Spleen (tissue), 11 donors: ENCODE measurements at regions not wholly inside any gene's neighbourhood (a gene's known extent, or its start where the extent isn't known, plus 50 kb on each side); places are given as distances from the start of the nearest gene placed in this dataset.

Source experiments
- DNase-seq: peaks from one replicate; pipeline ENCODE4 v3.0.0-alpha.2; 2020
- H3K27ac ChIP-seq, 8 donors: fragments of 200-600 bp; sonication (generic) in 7 of 8; 1 replicate in 4 of 8; 2 replicates in 4 of 8; pipeline versions ENCODE4 v1.5.0 to v1.8.0; 2016 to 2021; ENCODE audit warnings: inconsistent platforms in 4 of 8, mild to moderate bottlenecking in 4 of 8, moderate library complexity in 1 of 8
- H3K27me3 ChIP-seq, 7 donors: fragments of 200-600 bp; sonication (generic) in 6 of 7; replicated peaks in 1 of 7; 1 replicate in 4 of 7; 2 replicates in 3 of 7; pipeline versions ENCODE4 v1.5.0 to v1.8.0; 2016 to 2021; ENCODE audit warnings: inconsistent platforms in 3 of 7, mild to moderate bottlenecking in 1 of 7
- H3K36me3 ChIP-seq, 6 donors: fragments of 200-600 bp; sonication (generic) in 5 of 6; 1 replicate in 4 of 6; 2 replicates in 2 of 6; pipeline versions ENCODE4 v1.5.0 to v1.8.0; 2016 to 2021; ENCODE audit warnings: inconsistent platforms in 2 of 6
- H3K4me1 ChIP-seq, 6 donors: fragments of 200-600 bp; sonication (generic) in 5 of 6; 1 replicate in 3 of 6; 2 replicates in 3 of 6; pipeline versions ENCODE4 v1.5.0 to v1.8.0; 2016 to 2021; ENCODE audit warnings: inconsistent platforms in 3 of 6
- H3K4me3 ChIP-seq, 8 donors: fragments of 200-600 bp; sonication (generic) in 7 of 8; 1 replicate in 4 of 8; 2 replicates in 4 of 8; pipeline versions ENCODE4 v1.5.0 to v1.8.0; 2016 to 2021; ENCODE audit warnings: inconsistent platforms in 4 of 8, mild to moderate bottlenecking in 4 of 8, moderate library complexity in 2 of 8
- H3K9me3 ChIP-seq, 8 donors: fragments of 200-600 bp; sonication (generic) in 7 of 8; 1 replicate in 4 of 8; 2 replicates in 4 of 8; pipeline versions ENCODE4 v1.5.0 to v1.8.0; 2016 to 2021; ENCODE audit warnings: inconsistent platforms in 4 of 8
- CTCF ChIP-seq, 11 experiments: fragments of 200-600 bp in 7 of 11; fragments of 450-650 bp in 4 of 11; sonication (generic) in 4 of 11; IDR thresholded peaks in 8 of 11; conservative IDR thresholded peaks in 3 of 11; 1 replicate in 7 of 11; 2 replicates in 4 of 11; pipeline versions ENCODE4 v1.4.0 to v1.8.0; 2016 to 2021; ENCODE audit warnings: antibody characterized with exemption in 11 of 11, inconsistent platforms in 4 of 11, mild to moderate bottlenecking in 1 of 11
- POLR2A ChIP-seq, 3 donors: fragments of 450-650 bp; IDR thresholded peaks; one replicate each; pipeline ENCODE4 v1.5.1; 2017; ENCODE audit warnings: antibody characterized with exemption in 3 of 3, mild to moderate bottlenecking in 1 of 3
- POLR2AphosphoS5 ChIP-seq, 3 donors: sonication (generic); formaldehyde crosslinking; IDR thresholded peaks; one replicate each; pipeline ENCODE4 v1.5.1; 2017; ENCODE audit warnings: antibody characterized with exemption in 3 of 3
- WGBS, 5 donors: extraction: QIAGEN DNeasy Blood & Tissue Kit in 3 of 5; methylation state at CpG; one replicate each; pipeline versions ENCODE4 v1.1.5 to v1.1.7; 2013 to 2018; 5-methylcytosine and 5-hydroxymethylcytosine counted together
- intact Hi-C: fragments of 100-400 bp; cut with DNase I; formaldehyde crosslinking; loops from one replicate; pipeline ENCODE4 v1.15.0; 2023; ENCODE audit warnings: low total_unique reads
- donor health status: healthy with polysubstance abuse.
- donor health status: DM: no; HTN: no; CAD: no; lungs with moderate emphysema.
- donor health status: DM: no; HTN: no; CAD: no.
- donor health status: Bipolar disorder and iron deficiency.
- donor health status: healthy.
- donor health status: DM: no; HTN: no; CAD: no.
- donor health status: DM: yes; HTN: yes; CAD: no.

GRCh38 chr6:125678601-125679000 is 70.8 kb upstream of the HEY2 start:
- 35 to 71% (median 51%) methylated on average over 4 of the region's 4 CpGs for WGBS, 5 donors
- no peaks in the 10 kb centered on the region for H3K36me3 ChIP-seq

GRCh38 chr6:125679128-125679527 is 70.3 kb upstream of the HEY2 start:
- Histone ChIP-seq H3K9me3 (peaks cover 0 to 13% (median 0%) of the 10 kb centered on the region in 8 donors), H3K4me1 (no peaks in the 10 kb centered on the region), H3K27me3 (peaks cover 0 to 6% (median 0%) of the 10 kb centered on the region in 7 donors), H3K27ac (no peak overlapping the region), H3K4me3 (no peak overlapping the region), H3K36me3 (no peaks in the 10 kb centered on the region)
- WGBS, 5 donors: 69 to 87% (median 79%) methylated on average over 4 of the region's 4 CpGs
- no peak for TF ChIP-seq POLR2A (IDR thresholded peaks at IDR 0.05)
- no peak for TF ChIP-seq POLR2AphosphoS5 (IDR thresholded peaks at IDR 0.05)
- TF ChIP-seq CTCF (IDR thresholded peaks at IDR 0.05 in 8 of 11, conservative IDR thresholded peaks at IDR 0.05 in 3 of 11): no peak
- intact Hi-C loops: no loop called here
- DNase-seq: no peak

More at GRCh38 chr6:125678601-125679000, 70.8 kb upstream of the HEY2 start:
- Histone ChIP-seq H3K27me3 (peaks cover 0 to 6% (median 0%) of the 10 kb centered on the region in 7 donors), H3K27ac (no peak overlapping the region), H3K9me3 (peaks cover 0 to 9% (median 0%) of the 10 kb centered on the region in 8 donors), H3K4me1 (no peaks in the 10 kb centered on the region), H3K4me3 (no peak overlapping the region)
- DNase-seq: no peak
- no peak for TF ChIP-seq CTCF (IDR thresholded peaks at IDR 0.05 in 8 of 11, conservative IDR thresholded peaks at IDR 0.05 in 3 of 11)
- no peak for TF ChIP-seq POLR2AphosphoS5 (IDR thresholded peaks at IDR 0.05)
- no peak for TF ChIP-seq POLR2A (IDR thresholded peaks at IDR 0.05)
- intact Hi-C loops: no loop called here

GRCh38 chr6:125679651-125680050 is 69.8 kb upstream of the HEY2 start:
- no peak for DNase-seq
- Histone ChIP-seq H3K27ac (no peak overlapping the region), H3K27me3 (peaks cover 0 to 6% (median 0%) of the 10 kb centered on the region in 7 donors), H3K4me3 (no peak overlapping the region), H3K36me3 (no peaks in the 10 kb centered on the region), H3K9me3 (peaks cover 0 to 13% (median 0%) of the 10 kb centered on the region in 8 donors), H3K4me1 (no peaks in the 10 kb centered on the region)
- intact Hi-C loops: no loop called here
- TF ChIP-seq POLR2A (IDR thresholded peaks at IDR 0.05) (no peak), CTCF (IDR thresholded peaks at IDR 0.05 in 8 of 11, conservative IDR thresholded peaks at IDR 0.05 in 3 of 11) (no peak), POLR2AphosphoS5 (IDR thresholded peaks at IDR 0.05) (no peak)
- 38 to 45% (median 41%) methylated on average over 2 of the region's 2 CpGs for WGBS, 5 donors

GRCh38 chr6:125682939-125683338 is 66.5 kb upstream of the HEY2 start:
- H3K36me3 ChIP-seq: no peaks in the 10 kb centered on the region
- H3K9me3 ChIP-seq: peaks cover 0 to 13% (median under 1%) of the 10 kb centered on the region in 8 donors
- H3K4me3 ChIP-seq: no peak overlapping the region
- no peaks in the 10 kb centered on the region for H3K4me1 ChIP-seq
- peaks cover 0 to under 1% (median 0%) of the 10 kb centered on the region in 7 donors for H3K27me3 ChIP-seq
- TF ChIP-seq CTCF (IDR thresholded peaks at IDR 0.05 in 8 of 11, conservative IDR thresholded peaks at IDR 0.05 in 3 of 11) (no peak), POLR2A (IDR thresholded peaks at IDR 0.05) (no peak), POLR2AphosphoS5 (IDR thresholded peaks at IDR 0.05) (no peak)
- intact Hi-C loops: no loop called here
- H3K27ac ChIP-seq: no peak overlapping the region
- DNase-seq: no peak
